GM23338 (cell line): ENCODE measurements at regions not wholly inside any gene's neighbourhood (a gene's known extent, or its start where the extent isn't known, plus 50 kb on each side); places are given as distances from the start of the nearest gene placed in this dataset.

Source experiments
- CREB1 ChIP-seq: fragments of 250-450 bp; sonication (Bioruptor Pico); IDR thresholded peaks from 2 replicates; pipeline ENCODE4 v1.5.0; 2020; ENCODE audit warnings: low read depth, mild to moderate bottlenecking, moderate library complexity
- ETS1 ChIP-seq: IDR thresholded peaks from 2 replicates; pipeline ENCODE4 v1.6.1; 2016; ENCODE audit warnings: antibody characterized with exemption
- EZH2 ChIP-seq: fragments of 200-600 bp; sonication (generic); IDR thresholded peaks from one replicate; pipeline ENCODE4 v1.8.0; 2017; ENCODE audit warnings: antibody characterized with exemption, mild to moderate bottlenecking, low read depth; ENCODE audit not compliant: unreplicated experiment
- EZH2phosphoT487 ChIP-seq: fragments of 200-600 bp; sonication (generic); IDR thresholded peaks from one replicate; pipeline ENCODE4 v1.8.1; 2018; ENCODE audit warnings: antibody characterized with exemption; ENCODE audit not compliant: unreplicated experiment
- JUNB ChIP-seq: IDR thresholded peaks from one replicate; pipeline ENCODE4 v1.6.1; 2016; ENCODE audit warnings: antibody characterized with exemption; ENCODE audit not compliant: unreplicated experiment
- POLR2AphosphoS5 ChIP-seq: IDR thresholded peaks from 2 replicates; pipeline ENCODE4 v1.6.1; 2016; ENCODE audit warnings: antibody characterized with exemption, low read depth
- STAT1 ChIP-seq: IDR thresholded peaks from one replicate; pipeline ENCODE4 v1.6.1; 2016; ENCODE audit warnings: antibody characterized with exemption; ENCODE audit not compliant: unreplicated experiment
- ZNF114 ChIP-seq: fragments of 250-450 bp; sonication (Bioruptor Pico); IDR thresholded peaks from 2 replicates; pipeline ENCODE4 v1.5.0; 2020; ENCODE audit warnings: mild to moderate bottlenecking, moderate library complexity
- TF ChIP-seq, protein P1 (sequence below): IDR thresholded peaks from one replicate; pipeline ENCODE4 v1.6.1; 2018; ENCODE audit warnings: antibody characterized with exemption; ENCODE audit not compliant: unreplicated experiment
- TF ChIP-seq, protein P2 (sequence below), 2 experiments: fragments of 200-600 bp in 1 of 2; sonication (generic) in 1 of 2; conservative IDR thresholded peaks; 2 replicates each; pipeline versions ENCODE4 v1.5.1 to v1.6.1; 2016 to 2017; ENCODE audit warnings: antibody characterized with exemption in 2 of 2, low read depth in 2 of 2, mild to moderate bottlenecking in 2 of 2, moderate library complexity in 1 of 2

DNA sequence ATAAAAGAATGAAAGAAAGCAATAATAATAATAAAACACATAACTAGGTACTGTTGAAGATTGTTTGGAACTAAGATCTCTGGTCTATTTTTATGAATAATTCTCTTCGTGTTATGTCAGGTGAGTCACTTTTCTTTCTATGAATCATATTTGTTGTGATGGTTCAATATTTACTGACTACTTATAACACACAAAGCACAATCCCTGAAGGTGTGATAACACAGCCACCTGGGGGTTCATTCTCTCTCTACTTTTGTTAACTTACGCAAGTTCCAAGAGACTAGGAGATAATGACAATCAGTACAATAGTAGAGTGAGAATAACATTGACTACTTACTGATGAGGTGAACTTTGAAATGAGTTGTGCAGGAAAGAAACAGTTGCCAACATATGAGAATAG, 149.9 kb downstream of the IBTK start:
- TF ChIP-seq, protein P1, sequence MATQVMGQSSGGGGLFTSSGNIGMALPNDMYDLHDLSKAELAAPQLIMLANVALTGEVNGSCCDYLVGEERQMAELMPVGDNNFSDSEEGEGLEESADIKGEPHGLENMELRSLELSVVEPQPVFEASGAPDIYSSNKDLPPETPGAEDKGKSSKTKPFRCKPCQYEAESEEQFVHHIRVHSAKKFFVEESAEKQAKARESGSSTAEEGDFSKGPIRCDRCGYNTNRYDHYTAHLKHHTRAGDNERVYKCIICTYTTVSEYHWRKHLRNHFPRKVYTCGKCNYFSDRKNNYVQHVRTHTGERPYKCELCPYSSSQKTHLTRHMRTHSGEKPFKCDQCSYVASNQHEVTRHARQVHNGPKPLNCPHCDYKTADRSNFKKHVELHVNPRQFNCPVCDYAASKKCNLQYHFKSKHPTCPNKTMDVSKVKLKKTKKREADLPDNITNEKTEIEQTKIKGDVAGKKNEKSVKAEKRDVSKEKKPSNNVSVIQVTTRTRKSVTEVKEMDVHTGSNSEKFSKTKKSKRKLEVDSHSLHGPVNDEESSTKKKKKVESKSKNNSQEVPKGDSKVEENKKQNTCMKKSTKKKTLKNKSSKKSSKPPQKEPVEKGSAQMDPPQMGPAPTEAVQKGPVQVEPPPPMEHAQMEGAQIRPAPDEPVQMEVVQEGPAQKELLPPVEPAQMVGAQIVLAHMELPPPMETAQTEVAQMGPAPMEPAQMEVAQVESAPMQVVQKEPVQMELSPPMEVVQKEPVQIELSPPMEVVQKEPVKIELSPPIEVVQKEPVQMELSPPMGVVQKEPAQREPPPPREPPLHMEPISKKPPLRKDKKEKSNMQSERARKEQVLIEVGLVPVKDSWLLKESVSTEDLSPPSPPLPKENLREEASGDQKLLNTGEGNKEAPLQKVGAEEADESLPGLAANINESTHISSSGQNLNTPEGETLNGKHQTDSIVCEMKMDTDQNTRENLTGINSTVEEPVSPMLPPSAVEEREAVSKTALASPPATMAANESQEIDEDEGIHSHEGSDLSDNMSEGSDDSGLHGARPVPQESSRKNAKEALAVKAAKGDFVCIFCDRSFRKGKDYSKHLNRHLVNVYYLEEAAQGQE, result no peak
- TF ChIP-seq, protein P2, sequence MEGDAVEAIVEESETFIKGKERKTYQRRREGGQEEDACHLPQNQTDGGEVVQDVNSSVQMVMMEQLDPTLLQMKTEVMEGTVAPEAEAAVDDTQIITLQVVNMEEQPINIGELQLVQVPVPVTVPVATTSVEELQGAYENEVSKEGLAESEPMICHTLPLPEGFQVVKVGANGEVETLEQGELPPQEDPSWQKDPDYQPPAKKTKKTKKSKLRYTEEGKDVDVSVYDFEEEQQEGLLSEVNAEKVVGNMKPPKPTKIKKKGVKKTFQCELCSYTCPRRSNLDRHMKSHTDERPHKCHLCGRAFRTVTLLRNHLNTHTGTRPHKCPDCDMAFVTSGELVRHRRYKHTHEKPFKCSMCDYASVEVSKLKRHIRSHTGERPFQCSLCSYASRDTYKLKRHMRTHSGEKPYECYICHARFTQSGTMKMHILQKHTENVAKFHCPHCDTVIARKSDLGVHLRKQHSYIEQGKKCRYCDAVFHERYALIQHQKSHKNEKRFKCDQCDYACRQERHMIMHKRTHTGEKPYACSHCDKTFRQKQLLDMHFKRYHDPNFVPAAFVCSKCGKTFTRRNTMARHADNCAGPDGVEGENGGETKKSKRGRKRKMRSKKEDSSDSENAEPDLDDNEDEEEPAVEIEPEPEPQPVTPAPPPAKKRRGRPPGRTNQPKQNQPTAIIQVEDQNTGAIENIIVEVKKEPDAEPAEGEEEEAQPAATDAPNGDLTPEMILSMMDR (conservative IDR thresholded peaks at IDR 0.05; ENCODE audit: low read depth in 2 of 2), result no peak
- no peak for TF ChIP-seq EZH2
- TF ChIP-seq CREB1 (CRISPR knock-in tag), result no peak
- no peak for TF ChIP-seq POLR2AphosphoS5
- TF ChIP-seq EZH2phosphoT487, result no peak
- no peak for TF ChIP-seq ZNF114 (CRISPR knock-in tag)
- TF ChIP-seq ETS1, result no peak
- no peak for TF ChIP-seq STAT1
- no peak for TF ChIP-seq JUNB
